ENCODE measurements at regions not wholly inside any gene's neighbourhood (a gene's known extent, or its start where the extent isn't known, plus 50 kb on each side); places are given as distances from the start of the nearest gene placed in this dataset.

DNA sequence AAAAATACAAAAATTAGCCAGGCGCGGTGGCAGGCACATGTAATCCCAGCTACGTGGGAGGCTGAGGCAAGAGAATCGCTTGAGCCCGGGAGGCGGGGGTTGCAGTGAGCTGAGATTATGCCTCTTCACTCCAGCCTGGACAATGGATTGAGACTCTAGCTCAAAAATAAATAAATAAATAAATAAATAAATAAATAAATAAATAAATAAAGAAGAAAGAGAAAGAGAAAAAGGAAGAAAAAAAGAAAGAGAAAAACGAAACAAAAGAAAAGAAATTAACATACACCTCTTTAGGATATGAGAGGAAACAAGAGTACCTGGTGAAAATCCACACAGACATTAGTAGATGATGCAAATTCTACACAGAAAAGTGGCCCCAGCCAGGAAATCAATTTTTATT lies 713.7 kb upstream of the POT1 start:
- no peak overlapping the region for H3K27ac ChIP-seq (ENCODE audit: low read length)
- H3K27ac Mint-ChIP-seq: no peak overlapping the region
- H3K4me3 Mint-ChIP-seq: no peak overlapping the region
- no peaks in the 10 kb centered on the region for H3K36me3 ChIP-seq (ENCODE audit: control insufficient read depth in 2 of 2, extremely low read depth in 1 of 2, insufficient read depth in 1 of 2, low read length in 1 of 2)
- no peak for DNase-seq
- WGBS (ENCODE audit: insufficient coverage): no CpG with 5 or more reads among the region's 7 CpGs
- no peak overlapping the region for H3K4me3 ChIP-seq (ENCODE audit: control insufficient read depth in 1 of 2, extremely low read depth in 1 of 2, low read length in 1 of 2)
- H3K9me3 ChIP-seq: no peaks in the 10 kb centered on the region
- ATAC-seq (replicated peaks in 1 of 4): no peak
- no peaks in the 10 kb centered on the region for H3K4me1 ChIP-seq (ENCODE audit: control insufficient read depth in 1 of 2, extremely low read depth in 1 of 2, insufficient read depth in 2 of 2, low read length in 2 of 2)
- POLR2A ChIA-PET: no interaction called here
- H3K36me3 Mint-ChIP-seq: no peaks in the 10 kb centered on the region
- CTCF ChIA-PET: no interaction called here
- H3K27me3 Mint-ChIP-seq: no peaks in the 10 kb centered on the region
- H3K4me1 Mint-ChIP-seq: no peaks in the 10 kb centered on the region
- H3K9me3 Mint-ChIP-seq: peaks cover 5 to 22% (median 15%) of the 10 kb centered on the region in 3 donors
- no peaks in the 10 kb centered on the region for H3K27me3 ChIP-seq (replicated peaks in 1 of 2; ENCODE audit: control insufficient read depth in 2 of 2, extremely low read depth in 1 of 2, insufficient read depth in 2 of 2, low read length in 1 of 2)

GRCh38 chr7:125641884-125642283 lies 712.3 kb upstream of the POT1 start:
- Mint-ChIP-seq H3K9me3 (peaks cover 5 to 29% (median 17%) of the 10 kb centered on the region in 3 donors), H3K36me3 (no peaks in the 10 kb centered on the region), H3K27me3 (no peaks in the 10 kb centered on the region), H3K27ac (no peak overlapping the region), H3K4me1 (no peaks in the 10 kb centered on the region), H3K4me3 (no peak overlapping the region)
- ChIA-PET POLR2A (no interaction called here), CTCF (no interaction called here)
- Histone ChIP-seq H3K36me3 (ENCODE audit: control insufficient read depth in 2 of 2, extremely low read depth in 1 of 2, insufficient read depth in 1 of 2, low read length in 1 of 2) (no peaks in the 10 kb centered on the region), H3K4me3 (ENCODE audit: control insufficient read depth in 1 of 2, extremely low read depth in 1 of 2, low read length in 1 of 2) (no peak overlapping the region), H3K27ac (ENCODE audit: low read length) (no peak overlapping the region), H3K27me3 (replicated peaks in 1 of 2; ENCODE audit: control insufficient read depth in 2 of 2, extremely low read depth in 1 of 2, insufficient read depth in 2 of 2, low read length in 1 of 2) (no peaks in the 10 kb centered on the region), H3K4me1 (ENCODE audit: control insufficient read depth in 1 of 2, extremely low read depth in 1 of 2, insufficient read depth in 2 of 2, low read length in 2 of 2) (no peaks in the 10 kb centered on the region), H3K9me3 (no peaks in the 10 kb centered on the region)
- ATAC-seq (replicated peaks in 1 of 4) (no peak), DNase-seq (no peak)
- WGBS (ENCODE audit: insufficient coverage): no CpG with 5 or more reads among the region's 3 CpGs

- Mint-ChIP-seq H3K4me1 (no peaks in the 10 kb centered on the region), H3K27me3 (no peaks in the 10 kb centered on the region), H3K36me3 (no peaks in the 10 kb centered on the region), H3K9me3 (peaks cover 2 to 26% (median 18%) of the 10 kb centered on the region in 3 donors), H3K4me3 (no peak overlapping the region), H3K27ac (no peak overlapping the region)
- Histone ChIP-seq H3K27me3 (replicated peaks in 1 of 2; ENCODE audit: control insufficient read depth in 2 of 2, extremely low read depth in 1 of 2, insufficient read depth in 2 of 2, low read length in 1 of 2) (no peaks in the 10 kb centered on the region), H3K4me1 (ENCODE audit: control insufficient read depth in 1 of 2, extremely low read depth in 1 of 2, insufficient read depth in 2 of 2, low read length in 2 of 2) (no peaks in the 10 kb centered on the region), H3K9me3 (no peaks in the 10 kb centered on the region), H3K4me3 (ENCODE audit: control insufficient read depth in 1 of 2, extremely low read depth in 1 of 2, low read length in 1 of 2) (no peak overlapping the region), H3K27ac (ENCODE audit: low read length) (no peak overlapping the region), H3K36me3 (ENCODE audit: control insufficient read depth in 2 of 2, extremely low read depth in 1 of 2, insufficient read depth in 1 of 2, low read length in 1 of 2) (no peaks in the 10 kb centered on the region)
- DNase-seq: no peak
- ChIA-PET CTCF (interaction anchor here in 1 of 2 donors (0.6 kb wide), 1 partner anchor 100 kb away, joined by 5 read pairs; no protein-coding TSS in a partner anchor), POLR2A (no interaction called here)
- ATAC-seq (replicated peaks in 1 of 4): no peak
These were observed 706.8 kb upstream of the POT1 start for GRCh38 chr7:125636320-125636962.

DNA sequence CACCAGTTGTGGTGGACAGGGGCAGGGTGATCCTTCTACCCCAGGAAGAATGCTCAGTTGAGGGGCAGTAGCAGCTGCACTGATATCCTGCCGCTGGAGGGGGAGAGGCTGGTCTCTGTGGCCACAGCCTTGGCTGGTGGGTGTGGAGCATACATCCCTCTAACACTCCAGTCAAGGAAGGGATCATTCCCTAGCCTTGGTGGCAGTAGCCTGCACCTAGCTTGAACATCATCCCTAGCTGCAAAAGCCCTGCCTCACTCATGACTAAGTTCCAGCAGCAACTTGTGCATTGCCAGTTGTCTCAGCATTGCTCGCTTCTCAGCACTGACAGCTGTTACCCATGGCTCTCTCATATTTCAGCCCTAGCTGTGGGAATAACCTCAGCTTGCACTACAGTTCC lies 688.9 kb upstream of the POT1 start:
- no peaks in the 10 kb centered on the region for H3K9me3 ChIP-seq
- Mint-ChIP-seq H3K27ac (no peak overlapping the region), H3K4me1 (peaks cover 0 to 3% (median 0%) of the 10 kb centered on the region in 3 donors), H3K9me3 (peaks cover 24 to 45% (median 30%) of the 10 kb centered on the region in 3 donors), H3K36me3 (no peaks in the 10 kb centered on the region), H3K4me3 (no peak overlapping the region), H3K27me3 (no peaks in the 10 kb centered on the region)
- ChIA-PET POLR2A (no interaction called here), CTCF (no interaction called here)
- H3K27ac ChIP-seq (ENCODE audit: low read length): no peak overlapping the region
- no peaks in the 10 kb centered on the region for H3K27me3 ChIP-seq (replicated peaks in 1 of 2; ENCODE audit: control insufficient read depth in 2 of 2, extremely low read depth in 1 of 2, insufficient read depth in 2 of 2, low read length in 1 of 2)
- WGBS (ENCODE audit: insufficient coverage): 100% methylated on average over 1 of the region's 2 CpGs
- H3K4me1 ChIP-seq (ENCODE audit: control insufficient read depth in 1 of 2, extremely low read depth in 1 of 2, insufficient read depth in 2 of 2, low read length in 2 of 2): no peaks in the 10 kb centered on the region
- no peak overlapping the region for H3K4me3 ChIP-seq (ENCODE audit: control insufficient read depth in 1 of 2, extremely low read depth in 1 of 2, low read length in 1 of 2)
- ATAC-seq (replicated peaks in 1 of 4) (no peak), DNase-seq (no peak)
- H3K36me3 ChIP-seq (ENCODE audit: control insufficient read depth in 2 of 2, extremely low read depth in 1 of 2, insufficient read depth in 1 of 2, low read length in 1 of 2): no peaks in the 10 kb centered on the region

DNA sequence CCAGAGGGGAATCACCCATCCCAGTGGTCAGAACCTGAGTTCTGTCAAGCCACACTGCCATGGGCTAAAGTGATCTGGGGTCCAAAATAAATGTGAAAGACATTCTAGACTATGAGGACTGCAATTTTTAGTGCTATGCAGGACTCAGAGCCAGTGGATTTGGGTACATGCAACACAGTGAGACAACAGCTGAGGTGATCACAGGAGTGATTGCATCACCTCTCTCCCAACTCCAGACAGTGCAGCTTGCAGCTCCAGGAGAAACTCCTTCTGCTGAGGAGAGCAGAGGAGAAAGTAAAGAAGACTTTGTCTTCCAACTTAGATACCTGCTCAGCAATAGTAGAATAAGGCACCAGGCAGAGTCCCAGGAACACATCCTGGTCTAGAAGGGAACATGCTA lies 682.0 kb upstream of the POT1 start:
- no peaks in the 10 kb centered on the region for H3K27me3 Mint-ChIP-seq
- H3K4me3 ChIP-seq (ENCODE audit: control insufficient read depth in 1 of 2, extremely low read depth in 1 of 2, low read length in 1 of 2): no peak overlapping the region
- no peak overlapping the region for H3K27ac ChIP-seq (ENCODE audit: low read length)
- POLR2A ChIA-PET: no interaction called here
- no peaks in the 10 kb centered on the region for H3K9me3 ChIP-seq
- no peak overlapping the region for H3K27ac Mint-ChIP-seq
- CTCF ChIA-PET: interaction anchor here in 1 of 2 donors (0.8 kb wide), 1 partner anchor 8 kb away, joined by 3 read pairs; no protein-coding TSS in a partner anchor
- peaks cover 25 to 41% (median 27%) of the 10 kb centered on the region in 3 donors for H3K9me3 Mint-ChIP-seq
- H3K4me3 Mint-ChIP-seq: no peak overlapping the region
- H3K27me3 ChIP-seq (replicated peaks in 1 of 2; ENCODE audit: control insufficient read depth in 2 of 2, extremely low read depth in 1 of 2, insufficient read depth in 2 of 2, low read length in 1 of 2): no peaks in the 10 kb centered on the region
- H3K36me3 Mint-ChIP-seq: no peaks in the 10 kb centered on the region
- no peaks in the 10 kb centered on the region for H3K36me3 ChIP-seq (ENCODE audit: control insufficient read depth in 2 of 2, extremely low read depth in 1 of 2, insufficient read depth in 1 of 2, low read length in 1 of 2)
- H3K4me1 ChIP-seq (ENCODE audit: control insufficient read depth in 1 of 2, extremely low read depth in 1 of 2, insufficient read depth in 2 of 2, low read length in 2 of 2): no peaks in the 10 kb centered on the region
- H3K4me1 Mint-ChIP-seq: no peaks in the 10 kb centered on the region
- no peak for DNase-seq
- no peak for ATAC-seq (replicated peaks in 1 of 4)

DNA sequence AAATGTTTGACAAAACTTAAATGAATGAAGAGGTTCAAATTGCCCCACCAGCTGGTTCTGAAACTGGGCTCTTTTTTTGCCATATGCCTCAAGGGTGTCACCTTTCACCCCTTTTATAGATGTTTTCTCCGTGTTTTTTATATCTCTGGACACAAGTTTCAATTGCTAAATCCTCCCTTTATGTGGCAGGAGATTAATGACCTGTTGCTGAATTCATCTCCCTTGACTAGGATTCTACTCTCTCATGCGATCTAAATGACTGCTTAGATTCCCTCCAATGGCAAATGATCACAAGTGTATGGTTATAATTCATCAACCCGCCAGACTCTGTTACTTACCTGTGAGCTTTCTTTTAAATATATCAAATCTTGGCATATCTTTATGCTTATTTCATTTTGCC lies 677.0 kb upstream of the POT1 start:
- H3K36me3 ChIP-seq (ENCODE audit: control insufficient read depth in 2 of 2, extremely low read depth in 1 of 2, insufficient read depth in 1 of 2, low read length in 1 of 2): no peaks in the 10 kb centered on the region
- no peaks in the 10 kb centered on the region for H3K4me1 ChIP-seq (ENCODE audit: control insufficient read depth in 1 of 2, extremely low read depth in 1 of 2, insufficient read depth in 2 of 2, low read length in 2 of 2)
- H3K4me1 Mint-ChIP-seq: no peaks in the 10 kb centered on the region
- no peaks in the 10 kb centered on the region for H3K9me3 ChIP-seq
- H3K27me3 Mint-ChIP-seq: no peaks in the 10 kb centered on the region
- H3K4me3 Mint-ChIP-seq: no peak overlapping the region
- H3K4me3 ChIP-seq (ENCODE audit: control insufficient read depth in 1 of 2, extremely low read depth in 1 of 2, low read length in 1 of 2): no peak overlapping the region
- no peaks in the 10 kb centered on the region for H3K27me3 ChIP-seq (replicated peaks in 1 of 2; ENCODE audit: control insufficient read depth in 2 of 2, extremely low read depth in 1 of 2, insufficient read depth in 2 of 2, low read length in 1 of 2)
- ChIA-PET CTCF (no interaction called here), POLR2A (no interaction called here)
- 100% methylated on average over 1 of the region's 3 CpGs for WGBS (ENCODE audit: insufficient coverage)
- H3K27ac ChIP-seq (ENCODE audit: low read length): no peak overlapping the region
- ATAC-seq (replicated peaks in 1 of 4) (no peak), DNase-seq (no peak)
- H3K36me3 Mint-ChIP-seq: no peaks in the 10 kb centered on the region
- H3K27ac Mint-ChIP-seq: no peak overlapping the region
- peaks cover 9 to 30% (median 14%) of the 10 kb centered on the region in 3 donors for H3K9me3 Mint-ChIP-seq

DNA sequence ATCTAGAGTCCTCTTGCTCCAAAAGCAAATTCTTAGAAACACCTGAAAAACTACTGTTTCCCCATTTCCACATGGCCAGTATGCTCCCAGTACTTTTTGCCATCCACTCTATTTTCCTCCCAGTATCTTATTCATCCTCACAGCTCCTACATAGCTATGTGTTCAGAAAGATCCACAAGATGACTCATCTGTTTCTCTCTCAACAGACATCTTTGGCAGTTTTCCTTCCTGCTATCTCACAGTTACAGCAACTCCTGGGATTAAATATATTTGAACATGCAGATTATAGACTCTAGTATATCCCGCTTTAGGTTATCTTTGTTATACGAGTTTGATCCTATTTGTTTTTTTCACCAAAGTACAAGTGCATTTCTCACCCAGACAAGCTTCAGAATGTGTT lies 675.6 kb upstream of the POT1 start:
- Histone ChIP-seq H3K4me1 (ENCODE audit: control insufficient read depth in 1 of 2, extremely low read depth in 1 of 2, insufficient read depth in 2 of 2, low read length in 2 of 2) (no peaks in the 10 kb centered on the region), H3K9me3 (no peaks in the 10 kb centered on the region), H3K4me3 (ENCODE audit: control insufficient read depth in 1 of 2, extremely low read depth in 1 of 2, low read length in 1 of 2) (no peak overlapping the region), H3K36me3 (ENCODE audit: control insufficient read depth in 2 of 2, extremely low read depth in 1 of 2, insufficient read depth in 1 of 2, low read length in 1 of 2) (no peaks in the 10 kb centered on the region), H3K27me3 (replicated peaks in 1 of 2; ENCODE audit: control insufficient read depth in 2 of 2, extremely low read depth in 1 of 2, insufficient read depth in 2 of 2, low read length in 1 of 2) (no peaks in the 10 kb centered on the region), H3K27ac (ENCODE audit: low read length) (no peak overlapping the region)
- peaks cover 7 to 21% (median 10%) of the 10 kb centered on the region in 3 donors for H3K9me3 Mint-ChIP-seq
- no peak overlapping the region for H3K27ac Mint-ChIP-seq
- ChIA-PET POLR2A (no interaction called here), CTCF (no interaction called here)
- no peaks in the 10 kb centered on the region for H3K4me1 Mint-ChIP-seq
- no peak overlapping the region for H3K4me3 Mint-ChIP-seq
- ATAC-seq (replicated peaks in 1 of 4) (no peak), DNase-seq (no peak)
- no peaks in the 10 kb centered on the region for H3K36me3 Mint-ChIP-seq
- no peaks in the 10 kb centered on the region for H3K27me3 Mint-ChIP-seq
- no CpG with 5 or more reads among the region's 2 CpGs for WGBS (ENCODE audit: insufficient coverage)
